Kidney (tissue), 13 donors: ENCODE measurements at regions not wholly inside any gene's neighbourhood (a gene's known extent, or its start where the extent isn't known, plus 50 kb on each side); places are given as distances from the start of the nearest gene placed in this dataset.

Experiments used
- DNase-seq, 5 donors: peaks; one replicate each; pipeline ENCODE4 v3.0.0-alpha.2; 2013 to 2020
- FAIRE-seq: peaks from 2 replicates; lab custom pipeline; 2012; peaks lifted over from hg19 to GRCh38; lab: Jason Lieb, UNC
- H3K27ac ChIP-seq, 2 donors: one replicate each; pipeline ENCODE4 v1.7.0; 2013; ENCODE audit warnings: low read depth in 2 of 2, low read length in 2 of 2, inconsistent platforms in 1 of 2
- H3K27me3 ChIP-seq: one replicate; pipeline ENCODE4 v1.7.1; 2013; ENCODE audit warnings: low read length, inconsistent platforms; ENCODE audit not compliant: control insufficient read depth, insufficient read depth
- H3K36me3 ChIP-seq, 3 donors: one replicate each; pipeline versions ENCODE4 v1.7.0 to v1.7.1; 2013; ENCODE audit warnings: low read length in 3 of 3, control low read depth in 1 of 3, inconsistent platforms in 1 of 3; ENCODE audit not compliant: insufficient read depth in 3 of 3, control insufficient read depth in 2 of 3
- H3K4me1 ChIP-seq, 3 donors: one replicate each; pipeline versions ENCODE4 v1.7.0 to v1.7.1; 2013; ENCODE audit warnings: low read length in 3 of 3, inconsistent platforms in 1 of 3, low read depth in 1 of 3; ENCODE audit not compliant: control insufficient read depth in 2 of 3, insufficient read depth in 2 of 3
- H3K4me3 ChIP-seq, 3 donors: one replicate each; pipeline versions ENCODE4 v1.7.0 to v1.8.1; 2013; ENCODE audit warnings: low read length in 3 of 3, control low read depth in 1 of 3, inconsistent platforms in 1 of 3
- H3K9ac ChIP-seq, 3 donors: one replicate each; pipeline versions ENCODE4 v1.7.0 to v1.7.1; 2013; ENCODE audit warnings: low read length in 3 of 3, control low read depth in 1 of 3, inconsistent platforms in 1 of 3
- H3K9me3 ChIP-seq, 3 donors: one replicate each; pipeline versions ENCODE4 v1.7.0 to v1.7.1; 2013; ENCODE audit warnings: low read length in 3 of 3, control low read depth in 1 of 3, inconsistent platforms in 1 of 3; ENCODE audit not compliant: control insufficient read depth in 2 of 3, insufficient read depth in 1 of 3
- intact Hi-C: fragments of 100-400 bp; cut with DNase I; formaldehyde crosslinking; loops from one replicate; pipeline ENCODE4 v1.11.1; 2022
- TF ChIP-seq, protein P1 (sequence below): IDR thresholded peaks from 3 replicates; pipeline ENCODE4 v1.5.1; 2012; ENCODE audit warnings: mild to moderate bottlenecking, moderate library complexity, borderline replicate concordance; ENCODE audit not compliant: insufficient read depth; ENCODE audit errors: extremely low read depth
- donor health status: control.
- donor health status: control.
- donor health status: control.
- donor health status: control.
- donor health status: control.
- donor health status: DM: yes; HTN: yes; CAD: no.
- donor health status: Normal renal cell carcinoma (clear cell type).

DNA sequence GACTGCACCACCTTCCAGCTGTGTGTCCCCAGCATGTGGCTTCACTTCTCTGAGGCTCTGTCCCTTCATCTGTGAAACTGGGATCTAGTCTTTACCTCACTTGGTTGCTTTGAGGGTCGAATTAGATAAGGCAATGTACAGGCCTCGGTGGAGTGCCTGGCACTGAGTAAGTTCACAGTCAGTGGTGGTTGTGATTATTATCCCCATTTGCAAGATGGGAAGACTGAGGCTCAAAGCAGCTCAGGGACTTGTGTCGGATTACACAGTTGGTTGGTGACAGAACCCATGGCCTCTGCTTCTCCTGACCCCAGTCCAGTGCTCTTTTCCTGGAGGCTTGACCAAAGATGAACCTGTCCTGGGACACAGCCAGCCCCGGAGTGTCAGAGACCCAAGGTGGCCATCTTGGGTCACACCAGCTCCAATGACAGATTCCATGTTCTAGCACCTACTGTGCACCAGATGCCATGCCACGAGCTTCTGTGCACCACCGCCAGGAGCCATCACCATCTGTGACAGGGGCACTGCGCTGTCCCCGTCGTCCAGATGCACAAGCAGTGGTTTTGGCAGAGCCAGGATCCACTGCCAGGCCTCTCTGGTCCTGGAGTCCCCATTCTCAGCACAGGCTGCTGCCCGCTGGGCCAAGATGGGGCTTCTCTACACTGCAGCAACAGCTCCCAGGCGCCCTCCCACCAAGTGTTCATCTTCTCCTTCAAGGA lies 60.5 kb downstream of the IGLL1 start:
- Histone ChIP-seq H3K4me1 (peaks cover 0 to 7% (median 7%) of the 10 kb centered on the region in 3 donors), H3K27ac (no peak overlapping the region), H3K9me3 (no peaks in the 10 kb centered on the region), H3K9ac (no peak overlapping the region), H3K36me3 (no peaks in the 10 kb centered on the region), H3K4me3 (no peak overlapping the region), H3K27me3 (no peaks in the 10 kb centered on the region)
- DNase-seq (peak in 2 of 5 donors; percentile 58 to 76), FAIRE-seq (no peak)
- TF ChIP-seq, protein P1, sequence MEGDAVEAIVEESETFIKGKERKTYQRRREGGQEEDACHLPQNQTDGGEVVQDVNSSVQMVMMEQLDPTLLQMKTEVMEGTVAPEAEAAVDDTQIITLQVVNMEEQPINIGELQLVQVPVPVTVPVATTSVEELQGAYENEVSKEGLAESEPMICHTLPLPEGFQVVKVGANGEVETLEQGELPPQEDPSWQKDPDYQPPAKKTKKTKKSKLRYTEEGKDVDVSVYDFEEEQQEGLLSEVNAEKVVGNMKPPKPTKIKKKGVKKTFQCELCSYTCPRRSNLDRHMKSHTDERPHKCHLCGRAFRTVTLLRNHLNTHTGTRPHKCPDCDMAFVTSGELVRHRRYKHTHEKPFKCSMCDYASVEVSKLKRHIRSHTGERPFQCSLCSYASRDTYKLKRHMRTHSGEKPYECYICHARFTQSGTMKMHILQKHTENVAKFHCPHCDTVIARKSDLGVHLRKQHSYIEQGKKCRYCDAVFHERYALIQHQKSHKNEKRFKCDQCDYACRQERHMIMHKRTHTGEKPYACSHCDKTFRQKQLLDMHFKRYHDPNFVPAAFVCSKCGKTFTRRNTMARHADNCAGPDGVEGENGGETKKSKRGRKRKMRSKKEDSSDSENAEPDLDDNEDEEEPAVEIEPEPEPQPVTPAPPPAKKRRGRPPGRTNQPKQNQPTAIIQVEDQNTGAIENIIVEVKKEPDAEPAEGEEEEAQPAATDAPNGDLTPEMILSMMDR: no peak
- intact Hi-C loops: no loop called here

DNA sequence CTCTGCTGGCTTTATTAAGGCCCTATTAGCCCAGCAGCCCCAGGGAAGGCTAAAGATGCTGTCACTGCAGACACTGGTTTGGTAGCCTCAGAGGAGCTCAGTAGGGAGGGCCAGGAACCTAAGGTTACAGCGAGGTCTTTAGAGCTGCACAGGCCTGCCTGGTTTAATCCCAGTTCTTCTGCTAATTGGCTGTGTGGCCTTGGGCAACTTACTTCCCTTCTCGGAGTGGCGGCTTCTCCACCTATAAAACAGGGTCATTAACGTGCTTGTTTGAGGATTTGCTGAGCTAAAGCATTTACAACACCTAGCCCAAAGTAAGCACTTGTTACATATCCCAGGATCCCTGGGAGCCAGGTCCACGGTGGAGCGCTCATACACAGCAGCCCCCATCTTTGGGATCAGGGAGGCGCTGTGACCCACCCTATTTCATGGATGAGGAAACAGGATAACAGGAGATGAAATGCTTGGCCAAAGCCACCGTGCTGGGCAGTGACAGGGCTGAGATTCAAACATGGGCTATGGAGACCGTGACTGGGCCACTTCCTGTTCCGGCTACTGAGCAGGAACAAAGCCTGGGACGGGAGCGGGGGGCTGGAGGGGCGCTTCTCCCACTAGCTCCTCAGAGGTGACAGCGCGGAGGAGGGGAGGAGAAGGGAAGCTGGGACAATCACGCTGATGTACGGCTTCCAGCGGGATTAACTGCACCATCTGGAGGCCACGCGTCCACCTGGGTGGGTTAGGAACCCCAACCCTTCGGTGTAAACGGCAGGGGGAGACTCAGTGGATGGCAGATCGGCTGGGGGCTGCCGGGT lies 61.5 kb downstream of the IGLL1 start:
- peak; percentile 76 to 91 (median 88) for DNase-seq
- TF ChIP-seq, protein P1: no peak
- no peak overlapping the region for H3K9ac ChIP-seq
- peaks cover 0 to 7% (median 7%) of the 10 kb centered on the region in 3 donors for H3K4me1 ChIP-seq
- H3K36me3 ChIP-seq: no peaks in the 10 kb centered on the region
- intact Hi-C loops: no loop called here
- no peak overlapping the region for H3K4me3 ChIP-seq
- no peaks in the 10 kb centered on the region for H3K27me3 ChIP-seq
- H3K27ac ChIP-seq: no peak overlapping the region
- no peak for FAIRE-seq
- H3K9me3 ChIP-seq: no peaks in the 10 kb centered on the region

- intact Hi-C loops: no loop called here
- H3K4me1 ChIP-seq: peaks cover 0 to 7% (median 7%) of the 10 kb centered on the region in 3 donors
- H3K9me3 ChIP-seq: no peaks in the 10 kb centered on the region
- FAIRE-seq (no peak), DNase-seq (peak in 1 of 5 donors; percentile 67)
- no peaks in the 10 kb centered on the region for H3K36me3 ChIP-seq
- no peak overlapping the region for H3K9ac ChIP-seq
- H3K4me3 ChIP-seq: no peak overlapping the region
- no peaks in the 10 kb centered on the region for H3K27me3 ChIP-seq
- H3K27ac ChIP-seq: no peak overlapping the region
- TF ChIP-seq, protein P1: no peak
Observed at GRCh38 chr22:23517804-23518375, 62.2 kb downstream of the IGLL1 start.
